ENCODE measurements at regions not wholly inside any gene's neighbourhood (a gene's known extent, or its start where the extent isn't known, plus 50 kb on each side); places are given as distances from the start of the nearest gene placed in this dataset.

GRCh38 chr16:86828202-86828601, 249.9 kb downstream of the FOXL1 start:
- no peak for TF ChIP-seq CTCF (IDR thresholded peaks at IDR 0.05; ENCODE audit: low read depth, low read length)
- no peak for TF ChIP-seq EZH2phosphoT487 (IDR thresholded peaks at IDR 0.05; ENCODE audit: low read depth)
